ENCODE measurements at regions not wholly inside any gene's neighbourhood (a gene's known extent, or its start where the extent isn't known, plus 50 kb on each side); places are given as distances from the start of the nearest gene placed in this dataset.

DNA sequence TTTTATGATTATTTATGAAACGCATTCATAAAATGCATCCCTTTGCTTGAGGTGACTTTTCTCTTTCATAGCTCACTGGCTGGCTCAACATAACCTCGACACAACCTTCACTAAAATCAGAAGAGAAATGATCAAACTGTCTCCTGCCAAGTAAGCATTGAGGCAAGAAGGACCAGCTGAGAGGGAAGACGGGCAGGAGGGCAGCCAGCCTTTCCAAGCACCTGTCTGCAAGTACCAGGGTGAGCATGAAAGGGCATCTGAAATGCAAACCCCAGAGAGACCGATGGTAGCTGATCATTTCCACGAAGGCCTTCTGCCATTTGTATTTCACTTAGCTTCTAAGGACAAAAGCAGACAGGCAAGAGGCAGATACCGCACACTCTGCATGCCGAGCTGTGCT lies 52.1 kb upstream of the RPH3AL start:
- TF ChIP-seq POLR2A (IDR thresholded peaks at IDR 0.05): no peak
- TF ChIP-seq, protein P1, sequence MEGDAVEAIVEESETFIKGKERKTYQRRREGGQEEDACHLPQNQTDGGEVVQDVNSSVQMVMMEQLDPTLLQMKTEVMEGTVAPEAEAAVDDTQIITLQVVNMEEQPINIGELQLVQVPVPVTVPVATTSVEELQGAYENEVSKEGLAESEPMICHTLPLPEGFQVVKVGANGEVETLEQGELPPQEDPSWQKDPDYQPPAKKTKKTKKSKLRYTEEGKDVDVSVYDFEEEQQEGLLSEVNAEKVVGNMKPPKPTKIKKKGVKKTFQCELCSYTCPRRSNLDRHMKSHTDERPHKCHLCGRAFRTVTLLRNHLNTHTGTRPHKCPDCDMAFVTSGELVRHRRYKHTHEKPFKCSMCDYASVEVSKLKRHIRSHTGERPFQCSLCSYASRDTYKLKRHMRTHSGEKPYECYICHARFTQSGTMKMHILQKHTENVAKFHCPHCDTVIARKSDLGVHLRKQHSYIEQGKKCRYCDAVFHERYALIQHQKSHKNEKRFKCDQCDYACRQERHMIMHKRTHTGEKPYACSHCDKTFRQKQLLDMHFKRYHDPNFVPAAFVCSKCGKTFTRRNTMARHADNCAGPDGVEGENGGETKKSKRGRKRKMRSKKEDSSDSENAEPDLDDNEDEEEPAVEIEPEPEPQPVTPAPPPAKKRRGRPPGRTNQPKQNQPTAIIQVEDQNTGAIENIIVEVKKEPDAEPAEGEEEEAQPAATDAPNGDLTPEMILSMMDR (IDR thresholded peaks at IDR 0.05): no peak

Measured in breast epithelium (tissue), 3 donors.